GM19023 (cell line): ENCODE measurements at regions not wholly inside any gene's neighbourhood (a gene's known extent, or its start where the extent isn't known, plus 50 kb on each side); places are given as distances from the start of the nearest gene placed in this dataset.
"Not testable (repeated sequence)": the region's sequence is repeated elsewhere in the genome, so short reads cannot be mapped to it uniquely, and the experiment has no call there.

ENCODE experiments used
- ATAC-seq: cut with Tn5 transposase; IDR thresholded peaks from one replicate; pipeline ENCODE4 v1.9.1; 2021; ENCODE audit warnings: mild to moderate bottlenecking, moderate library complexity; ENCODE audit not compliant: unreplicated experiment

- ATAC-seq = not testable (repeated sequence)
These were observed 240.3 kb downstream of the CWH43 start for GRCh38 chr4:49226216-49226866.

GRCh38 chr4:49227941-49228340 is 241.9 kb downstream of the CWH43 start:
- ATAC-seq = not testable (repeated sequence)

GRCh38 chr4:49229243-49229642 is 243.2 kb downstream of the CWH43 start:
- not testable (repeated sequence) for ATAC-seq

GRCh38 chr4:49229713-49230112 is 243.6 kb downstream of the CWH43 start:
- ATAC-seq = not testable (repeated sequence)

- ATAC-seq = not testable (repeated sequence)
These were observed 247.3 kb downstream of the CWH43 start for GRCh38 chr4:49233346-49233745.

GRCh38 chr4:49233749-49234148 is 247.7 kb downstream of the CWH43 start:
- not testable (repeated sequence) for ATAC-seq

GRCh38 chr4:49234382-49234781 is 248.3 kb downstream of the CWH43 start:
- not testable (repeated sequence) for ATAC-seq

GRCh38 chr4:49235413-49236160 is 249.5 kb downstream of the CWH43 start:
- not testable (repeated sequence) for ATAC-seq

GRCh38 chr4:49236474-49236873 is 250.4 kb downstream of the CWH43 start:
- ATAC-seq = not testable (repeated sequence)

- not testable (repeated sequence) for ATAC-seq
These were observed 255.2 kb downstream of the CWH43 start for GRCh38 chr4:49241295-49241694.

GRCh38 chr4:49262786-49263185 is 276.7 kb downstream of the CWH43 start:
- ATAC-seq = not testable (repeated sequence)

GRCh38 chr4:49270435-49270834 is 284.4 kb downstream of the CWH43 start:
- ATAC-seq = not testable (repeated sequence)

- not testable (repeated sequence) for ATAC-seq
These were observed 284.8 kb downstream of the CWH43 start for GRCh38 chr4:49270912-49271311.

GRCh38 chr4:49285905-49286304 is 299.8 kb downstream of the CWH43 start:
- not testable (repeated sequence) for ATAC-seq

- ATAC-seq = not testable (repeated sequence)
These were observed 301.1 kb downstream of the CWH43 start for GRCh38 chr4:49286926-49287745.

- ATAC-seq = not testable (repeated sequence)
These were observed 301.8 kb downstream of the CWH43 start for GRCh38 chr4:49287893-49288292.

GRCh38 chr4:49288796-49289195 is 302.7 kb downstream of the CWH43 start:
- not testable (repeated sequence) for ATAC-seq

GRCh38 chr4:49314815-49315214 is 328.7 kb downstream of the CWH43 start:
- ATAC-seq = not testable (repeated sequence)

GRCh38 chr4:49320725-49321410 is 334.8 kb downstream of the CWH43 start:
- ATAC-seq = not testable (repeated sequence)

GRCh38 chr4:49321511-49322300 is 335.6 kb downstream of the CWH43 start:
- not testable (repeated sequence) for ATAC-seq
